GM12878 (cell line): ENCODE measurements at regions not wholly inside any gene's neighbourhood (a gene's known extent, or its start where the extent isn't known, plus 50 kb on each side); places are given as distances from the start of the nearest gene placed in this dataset.

Source experiments
- CHD4 ChIP-seq: fragments of 200-600 bp; sonication (generic); IDR thresholded peaks from 2 replicates; pipeline ENCODE4 v1.6.1; 2016; ENCODE audit warnings: mild to moderate bottlenecking
- CTCF ChIP-seq, 3 experiments: IDR thresholded peaks in 2 of 3; conservative IDR thresholded peaks in 1 of 3; 2 replicates each; pipeline ENCODE4 v1.5.1; 2011; ENCODE audit warnings: low read depth in 3 of 3, low read length in 3 of 3, mild to moderate bottlenecking in 3 of 3, control low read depth in 2 of 3, moderate library complexity in 2 of 3, inconsistent platforms in 1 of 3, mixed read lengths in 1 of 3; ENCODE audit not compliant: control insufficient read depth in 2 of 3, insufficient read depth in 1 of 3; ENCODE audit errors: extremely low read depth in 1 of 3
- ESRRA ChIP-seq: IDR thresholded peaks from 2 replicates; pipeline ENCODE4 v1.6.1; 2012; ENCODE audit warnings: mild to moderate bottlenecking, low read length, improper control_type of control experiment
- MAX ChIP-seq: IDR thresholded peaks from 2 replicates; pipeline ENCODE4 v1.6.1; 2012; ENCODE audit warnings: low read depth, low read length, improper control_type of control experiment
- NRF1 ChIP-seq: conservative IDR thresholded peaks from 2 replicates; pipeline ENCODE4 v1.6.1; 2011; ENCODE audit warnings: mild to moderate bottlenecking, low read depth, low read length, improper control_type of control experiment
- POLR2AphosphoS5 ChIP-seq: IDR thresholded peaks from 2 replicates; pipeline ENCODE4 v1.6.1; 2011; ENCODE audit warnings: mild to moderate bottlenecking, low read length, inconsistent platforms
- SIN3A ChIP-seq: IDR thresholded peaks from 2 replicates; pipeline ENCODE4 v1.6.1; 2012; ENCODE audit warnings: low read depth, low read length, improper control_type of control experiment
- SMAD5 ChIP-seq: IDR thresholded peaks from 2 replicates; pipeline ENCODE4 v1.6.1; 2016; ENCODE audit warnings: antibody characterized with exemption, low read depth

GRCh38 chr3:118406562-118406961 is 628.1 kb downstream of the IGSF11 start:
- TF ChIP-seq CTCF (IDR thresholded peaks at IDR 0.05 in 2 of 3, conservative IDR thresholded peaks at IDR 0.05 in 1 of 3; ENCODE audit: control insufficient read depth in 2 of 3, extremely low read depth in 1 of 3, insufficient read depth in 1 of 3, low read depth in 3 of 3, low read length in 3 of 3) (no peak), POLR2AphosphoS5 (no peak), ESRRA (no peak), NRF1 (no peak), CHD4 (no peak), SMAD5 (no peak), MAX (no peak), SIN3A (no peak)
